Memory B cell (primary cell): ENCODE measurements at regions not wholly inside any gene's neighbourhood (a gene's known extent, or its start where the extent isn't known, plus 50 kb on each side); places are given as distances from the start of the nearest gene placed in this dataset.
"Not testable (repeated sequence)": the region's sequence is repeated elsewhere in the genome, so short reads cannot be mapped to it uniquely, and the experiment has no call there.

ENCODE experiments used
- ATAC-seq: fragments of 150-1000 bp; cut with Tn5 transposase; 2 replicates; pipeline ENCODE4 v1.10.0; 2021; ENCODE audit warnings: low read depth, mild to moderate bottlenecking, moderate library complexity
- DNase-seq, 2 donors: peaks; one replicate each; pipeline ENCODE4 v3.0.0; 2022; ENCODE audit warnings: low spot score in 2 of 2
- H3K27ac Mint-ChIP-seq: one replicate; pipeline ENCODE4 v1.8.0; 2022; ENCODE audit warnings: mild to moderate bottlenecking, moderate library complexity, mixed read lengths
- H3K27me3 Mint-ChIP-seq: one replicate; pipeline ENCODE4 v1.8.0; 2022; ENCODE audit warnings: mixed read lengths
- H3K36me3 Mint-ChIP-seq: one replicate; pipeline ENCODE4 v1.8.0; 2022; ENCODE audit warnings: mild to moderate bottlenecking, mixed read lengths
- H3K4me1 Mint-ChIP-seq: one replicate; pipeline ENCODE4 v1.8.0; 2022; ENCODE audit warnings: mixed read lengths
- H3K4me3 Mint-ChIP-seq: one replicate; pipeline ENCODE4 v1.8.0; 2022; ENCODE audit warnings: mild to moderate bottlenecking, moderate library complexity, mixed read lengths
- H3K9me3 Mint-ChIP-seq: one replicate; pipeline ENCODE4 v1.8.0; 2022; ENCODE audit warnings: mixed read lengths

GRCh38 chr1:166283600-166283999 is 116.8 kb upstream of the FAM78B start:
- H3K27ac Mint-ChIP-seq, result no peak overlapping the region
- DNase-seq, result no peak

GRCh38 chr1:166289309-166290050 is 122.7 kb upstream of the FAM78B start:
- Mint-ChIP-seq H3K4me3 (no peak overlapping the region), H3K27ac (no peak overlapping the region), H3K36me3 (no peaks in the 10 kb centered on the region), H3K27me3 (peaks cover 11% of the 10 kb centered on the region), H3K4me1 (no peaks in the 10 kb centered on the region), H3K9me3 (no peaks in the 10 kb centered on the region)
- no peak for ATAC-seq
- DNase-seq, result no peak

More at GRCh38 chr1:166283600-166283999, 116.8 kb upstream of the FAM78B start:
- no peak for ATAC-seq
- peaks cover 2% of the 10 kb centered on the region for H3K9me3 Mint-ChIP-seq
- H3K27me3 Mint-ChIP-seq, result peaks cover 13% of the 10 kb centered on the region
- H3K4me1 Mint-ChIP-seq, result no peaks in the 10 kb centered on the region
- no peaks in the 10 kb centered on the region for H3K36me3 Mint-ChIP-seq
- no peak overlapping the region for H3K4me3 Mint-ChIP-seq

GRCh38 chr1:166295656-166296055 is 128.9 kb upstream of the FAM78B start:
- ATAC-seq, result no peak
- Mint-ChIP-seq H3K4me1 (no peaks in the 10 kb centered on the region), H3K27ac (no peak overlapping the region), H3K27me3 (peaks cover 6% of the 10 kb centered on the region), H3K9me3 (no peaks in the 10 kb centered on the region), H3K4me3 (no peak overlapping the region), H3K36me3 (no peaks in the 10 kb centered on the region)
- no peak for DNase-seq

- H3K4me1 Mint-ChIP-seq, result no peaks in the 10 kb centered on the region
- ATAC-seq (no peak), DNase-seq (no peak)
- H3K9me3 Mint-ChIP-seq, result no peaks in the 10 kb centered on the region
- peaks cover 2% of the 10 kb centered on the region for H3K27me3 Mint-ChIP-seq
- no peaks in the 10 kb centered on the region for H3K36me3 Mint-ChIP-seq
- H3K27ac Mint-ChIP-seq, result no peak overlapping the region
- H3K4me3 Mint-ChIP-seq, result no peak overlapping the region
Observed at GRCh38 chr1:166297993-166298392, 131.2 kb upstream of the FAM78B start.

- no peak for ATAC-seq
- no peak overlapping the region for H3K27ac Mint-ChIP-seq
- no peak overlapping the region for H3K4me3 Mint-ChIP-seq
- peaks cover 4% of the 10 kb centered on the region for H3K27me3 Mint-ChIP-seq
- H3K36me3 Mint-ChIP-seq, result no peaks in the 10 kb centered on the region
- H3K4me1 Mint-ChIP-seq, result no peaks in the 10 kb centered on the region
- no peak for DNase-seq
- no peaks in the 10 kb centered on the region for H3K9me3 Mint-ChIP-seq
Observed at GRCh38 chr1:166300767-166301166, 134.0 kb upstream of the FAM78B start.

- no peak for DNase-seq
- Mint-ChIP-seq H3K36me3 (no peaks in the 10 kb centered on the region), H3K9me3 (no peaks in the 10 kb centered on the region), H3K4me1 (no peaks in the 10 kb centered on the region), H3K27me3 (peaks cover 4% of the 10 kb centered on the region), H3K27ac (no peak overlapping the region), H3K4me3 (no peak overlapping the region)
- no peak for ATAC-seq
Observed at GRCh38 chr1:166302989-166303758, 136.4 kb upstream of the FAM78B start.

GRCh38 chr1:166304131-166304530 is 137.3 kb upstream of the FAM78B start:
- ATAC-seq, result no peak
- H3K27me3 Mint-ChIP-seq, result peaks cover 4% of the 10 kb centered on the region
- no peak for DNase-seq
- H3K27ac Mint-ChIP-seq, result no peak overlapping the region
- H3K4me1 Mint-ChIP-seq, result no peaks in the 10 kb centered on the region
- no peaks in the 10 kb centered on the region for H3K36me3 Mint-ChIP-seq
- no peak overlapping the region for H3K4me3 Mint-ChIP-seq
- no peaks in the 10 kb centered on the region for H3K9me3 Mint-ChIP-seq

- Mint-ChIP-seq H3K27me3 (peaks cover 2% of the 10 kb centered on the region), H3K4me1 (no peaks in the 10 kb centered on the region), H3K27ac (no peak overlapping the region), H3K4me3 (no peak overlapping the region), H3K9me3 (no peaks in the 10 kb centered on the region), H3K36me3 (no peaks in the 10 kb centered on the region)
- no peak for ATAC-seq
- no peak for DNase-seq
Observed at GRCh38 chr1:166305371-166305770, 138.6 kb upstream of the FAM78B start.

- Mint-ChIP-seq H3K9me3 (no peaks in the 10 kb centered on the region), H3K4me3 (no peak overlapping the region), H3K36me3 (no peaks in the 10 kb centered on the region), H3K4me1 (no peaks in the 10 kb centered on the region), H3K27ac (no peak overlapping the region), H3K27me3 (peaks cover 2% of the 10 kb centered on the region)
- ATAC-seq (no peak), DNase-seq (no peak)
Observed at GRCh38 chr1:166307261-166308188, 140.7 kb upstream of the FAM78B start.

GRCh38 chr1:166316306-166316705 is 149.5 kb upstream of the FAM78B start:
- H3K4me3 Mint-ChIP-seq, DNase-seq, H3K4me1 Mint-ChIP-seq, H3K9me3 Mint-ChIP-seq, H3K27me3 Mint-ChIP-seq, ATAC-seq, H3K36me3 Mint-ChIP-seq, H3K27ac Mint-ChIP-seq: not testable (repeated sequence)

GRCh38 chr1:166322470-166322869 is 155.7 kb upstream of the FAM78B start:
- H3K27me3 Mint-ChIP-seq, result peaks cover 5% of the 10 kb centered on the region
- DNase-seq, result no peak
- H3K4me1 Mint-ChIP-seq, result no peaks in the 10 kb centered on the region
- no peak overlapping the region for H3K4me3 Mint-ChIP-seq
- H3K27ac Mint-ChIP-seq, result no peak overlapping the region
- H3K36me3 Mint-ChIP-seq, result no peaks in the 10 kb centered on the region
- peaks cover 3% of the 10 kb centered on the region for H3K9me3 Mint-ChIP-seq
- ATAC-seq, result no peak

- no peaks in the 10 kb centered on the region for H3K9me3 Mint-ChIP-seq
- ATAC-seq (no peak), DNase-seq (no peak)
- no peak overlapping the region for H3K27ac Mint-ChIP-seq
- peaks cover 3% of the 10 kb centered on the region for H3K27me3 Mint-ChIP-seq
- H3K4me1 Mint-ChIP-seq, result no peaks in the 10 kb centered on the region
- H3K4me3 Mint-ChIP-seq, result no peak overlapping the region
- no peaks in the 10 kb centered on the region for H3K36me3 Mint-ChIP-seq
Observed at GRCh38 chr1:166327886-166328285, 161.1 kb upstream of the FAM78B start.

GRCh38 chr1:166328956-166329355 is 162.2 kb upstream of the FAM78B start:
- no peaks in the 10 kb centered on the region for H3K4me1 Mint-ChIP-seq
- no peaks in the 10 kb centered on the region for H3K36me3 Mint-ChIP-seq
- no peak overlapping the region for H3K27ac Mint-ChIP-seq
- DNase-seq (no peak), ATAC-seq (no peak)
- peaks cover 2% of the 10 kb centered on the region for H3K27me3 Mint-ChIP-seq
- no peak overlapping the region for H3K4me3 Mint-ChIP-seq
- no peaks in the 10 kb centered on the region for H3K9me3 Mint-ChIP-seq

- DNase-seq, result no peak
- Mint-ChIP-seq H3K36me3 (no peaks in the 10 kb centered on the region), H3K4me3 (no peak overlapping the region), H3K27ac (no peak overlapping the region), H3K9me3 (no peaks in the 10 kb centered on the region), H3K27me3 (peaks cover 2% of the 10 kb centered on the region), H3K4me1 (no peaks in the 10 kb centered on the region)
- ATAC-seq, result no peak
Observed at GRCh38 chr1:166330096-166330495, 163.3 kb upstream of the FAM78B start.
